ENCODE measurements at regions not wholly inside any gene's neighbourhood (a gene's known extent, or its start where the extent isn't known, plus 50 kb on each side); places are given as distances from the start of the nearest gene placed in this dataset.
"Not testable (repeated sequence)": the region's sequence is repeated elsewhere in the genome, so short reads cannot be mapped to it uniquely, and the experiment has no call there.

GRCh38 chr4:79607979-79608378, 200.0 kb upstream of the GK2 start:
- in situ Hi-C loops (cut with MboI; ENCODE audit: low pct_unique_long_range_greater_than_20kb, low sequenced_read_pairs, unreplicated experiment), result no loop called here
- no peak for DNase-seq (ENCODE audit: low spot score)
- no peak for TF ChIP-seq CTCF (IDR thresholded peaks at IDR 0.05; ENCODE audit: extremely low read depth, insufficient read depth, missing control alignments)

- DNase-seq (ENCODE audit: low spot score), result no peak
- TF ChIP-seq CTCF (IDR thresholded peaks at IDR 0.05; ENCODE audit: extremely low read depth, insufficient read depth, missing control alignments), result no peak
- in situ Hi-C loops (cut with MboI; ENCODE audit: low pct_unique_long_range_greater_than_20kb, low sequenced_read_pairs, unreplicated experiment), result no loop called here
Measured at GRCh38 chr4:79604152-79604551, 196.1 kb upstream of the GK2 start.

- no peak for DNase-seq (ENCODE audit: low spot score)
- TF ChIP-seq CTCF (IDR thresholded peaks at IDR 0.05; ENCODE audit: extremely low read depth, insufficient read depth, missing control alignments), result no peak
- in situ Hi-C loops (cut with MboI; ENCODE audit: low pct_unique_long_range_greater_than_20kb, low sequenced_read_pairs, unreplicated experiment), result no loop called here
Measured at GRCh38 chr4:79603681-79604080, 195.7 kb upstream of the GK2 start.

GRCh38 chr4:79599691-79600090, 191.7 kb upstream of the GK2 start:
- TF ChIP-seq CTCF (IDR thresholded peaks at IDR 0.05; ENCODE audit: extremely low read depth, insufficient read depth, missing control alignments), result no peak
- no peak for DNase-seq (ENCODE audit: low spot score)
- in situ Hi-C loops (cut with MboI; ENCODE audit: low pct_unique_long_range_greater_than_20kb, low sequenced_read_pairs, unreplicated experiment), result no loop called here

GRCh38 chr4:79598801-79599200, 190.8 kb upstream of the GK2 start:
- no peak for TF ChIP-seq CTCF (IDR thresholded peaks at IDR 0.05; ENCODE audit: extremely low read depth, insufficient read depth, missing control alignments)
- in situ Hi-C loops (cut with MboI; ENCODE audit: low pct_unique_long_range_greater_than_20kb, low sequenced_read_pairs, unreplicated experiment), result no loop called here
- DNase-seq (ENCODE audit: low spot score), result no peak

GRCh38 chr4:79598214-79598613, 190.2 kb upstream of the GK2 start:
- no peak for TF ChIP-seq CTCF (IDR thresholded peaks at IDR 0.05; ENCODE audit: extremely low read depth, insufficient read depth, missing control alignments)
- no peak for DNase-seq (ENCODE audit: low spot score)
- in situ Hi-C loops (cut with MboI; ENCODE audit: low pct_unique_long_range_greater_than_20kb, low sequenced_read_pairs, unreplicated experiment), result no loop called here

- no peak for DNase-seq (ENCODE audit: low spot score)
- TF ChIP-seq CTCF (IDR thresholded peaks at IDR 0.05; ENCODE audit: extremely low read depth, insufficient read depth, missing control alignments), result no peak
- in situ Hi-C loops (cut with MboI; ENCODE audit: low pct_unique_long_range_greater_than_20kb, low sequenced_read_pairs, unreplicated experiment), result no loop called here
Measured at GRCh38 chr4:79597266-79597665, 189.2 kb upstream of the GK2 start.

GRCh38 chr4:79592218-79592617, 184.2 kb upstream of the GK2 start:
- DNase-seq (ENCODE audit: low spot score); in situ Hi-C loops (cut with MboI; ENCODE audit: low pct_unique_long_range_greater_than_20kb, low sequenced_read_pairs, unreplicated experiment): not testable (repeated sequence)
